Gastrocnemius medialis (tissue), 4 donors: ENCODE measurements at regions not wholly inside any gene's neighbourhood (a gene's known extent, or its start where the extent isn't known, plus 50 kb on each side); places are given as distances from the start of the nearest gene placed in this dataset.

Experiments used
- ATAC-seq, 2 donors: fragments of 150-250 bp; one replicate each; pipeline ENCODE4 v1.9.1; 2016
- DNase-seq, 2 donors: peaks; one replicate each; pipeline ENCODE4 v3.0.0-alpha.2; 2019
- H3K27ac ChIP-seq, 4 donors: fragments of 200-600 bp; sonication (generic); 1 replicate in 1 of 4; 2 replicates in 3 of 4; pipeline ENCODE4 v1.5.1; 2016 to 2018; ENCODE audit warnings: mild to moderate bottlenecking in 2 of 4, moderate library complexity in 1 of 4
- H3K27me3 ChIP-seq, 3 donors: fragments of 200-600 bp; sonication (generic) in 2 of 3; 1 replicate in 1 of 3; 2 replicates in 2 of 3; pipeline versions ENCODE4 v1.5.1 to v1.6.0; 2016 to 2019; ENCODE audit warnings: mild to moderate bottlenecking in 1 of 3, moderate library complexity in 1 of 3
- H3K36me3 ChIP-seq, 2 donors: fragments of 200-600 bp; sonication (generic) in 1 of 2; one replicate each; pipeline ENCODE4 v1.5.1; 2017 to 2018
- H3K4me1 ChIP-seq, 2 donors: fragments of 200-600 bp; sonication (generic) in 1 of 2; one replicate each; pipeline ENCODE4 v1.5.1; 2016 to 2017; ENCODE audit warnings: mild to moderate bottlenecking in 2 of 2
- H3K4me3 ChIP-seq, 4 donors: fragments of 200-600 bp; sonication (generic) in 3 of 4; 1 replicate in 1 of 4; 2 replicates in 3 of 4; pipeline ENCODE4 v1.5.1; 2016 to 2019; ENCODE audit warnings: mild to moderate bottlenecking in 2 of 4
- H3K9me3 ChIP-seq, 3 donors: fragments of 200-600 bp; sonication (generic) in 2 of 3; 1 replicate in 1 of 3; 2 replicates in 2 of 3; pipeline ENCODE4 v1.5.1; 2016 to 2019
- POLR2A ChIP-seq, 2 donors: fragments of 450-650 bp; IDR thresholded peaks; one replicate each; pipeline ENCODE4 v1.6.1; 2017; ENCODE audit warnings: antibody characterized with exemption in 2 of 2, mild to moderate bottlenecking in 2 of 2, moderate library complexity in 2 of 2
- in situ Hi-C, 4 donors: fragments of 200-750 bp; cut with MboI; loops; one replicate each; pipeline versions ENCODE4 v1.15.0 to v1.8.0; 2017; ENCODE audit warnings: low sequenced_read_pairs in 4 of 4
- intact Hi-C: fragments of 100-400 bp; cut with DNase I; formaldehyde crosslinking; loops from one replicate; pipeline ENCODE4 v1.15.1; 2023; ENCODE audit warnings: low total_unique reads
- TF ChIP-seq, protein P1 (sequence below), 5 experiments: fragments of 450-650 bp in 3 of 5; fragments of 200-600 bp in 2 of 5; sonication (generic) in 2 of 5; IDR thresholded peaks in 4 of 5; conservative IDR thresholded peaks in 1 of 5; 1 replicate in 4 of 5; 2 replicates in 1 of 5; pipeline ENCODE4 v1.5.1; 2016 to 2019; ENCODE audit warnings: antibody characterized with exemption in 5 of 5, mild to moderate bottlenecking in 3 of 5, moderate library complexity in 3 of 5

DNA sequence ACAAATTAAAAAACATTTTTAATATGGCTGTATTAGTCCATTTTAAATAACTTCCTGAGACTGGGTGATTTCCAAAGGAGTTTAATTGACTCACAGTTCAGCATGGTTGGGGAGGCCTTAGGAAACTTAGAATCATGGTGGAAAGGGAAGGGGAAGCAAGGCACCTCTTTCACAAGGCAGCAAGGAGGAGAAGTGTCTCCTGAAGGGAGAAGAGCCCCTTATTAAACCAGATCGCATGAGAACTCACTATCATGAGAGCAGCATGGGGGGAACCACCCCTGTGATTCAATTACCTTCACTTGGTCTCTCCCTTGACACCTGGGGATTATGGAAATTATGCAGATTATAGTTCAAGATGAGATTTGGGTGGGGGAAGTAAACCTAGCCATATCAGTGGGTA lies 488.6 kb downstream of the ETS1 start:
- no peaks in the 10 kb centered on the region for H3K9me3 ChIP-seq
- no peak overlapping the region for H3K4me3 ChIP-seq
- no peaks in the 10 kb centered on the region for H3K4me1 ChIP-seq
- H3K36me3 ChIP-seq = no peaks in the 10 kb centered on the region
- TF ChIP-seq, protein P1, sequence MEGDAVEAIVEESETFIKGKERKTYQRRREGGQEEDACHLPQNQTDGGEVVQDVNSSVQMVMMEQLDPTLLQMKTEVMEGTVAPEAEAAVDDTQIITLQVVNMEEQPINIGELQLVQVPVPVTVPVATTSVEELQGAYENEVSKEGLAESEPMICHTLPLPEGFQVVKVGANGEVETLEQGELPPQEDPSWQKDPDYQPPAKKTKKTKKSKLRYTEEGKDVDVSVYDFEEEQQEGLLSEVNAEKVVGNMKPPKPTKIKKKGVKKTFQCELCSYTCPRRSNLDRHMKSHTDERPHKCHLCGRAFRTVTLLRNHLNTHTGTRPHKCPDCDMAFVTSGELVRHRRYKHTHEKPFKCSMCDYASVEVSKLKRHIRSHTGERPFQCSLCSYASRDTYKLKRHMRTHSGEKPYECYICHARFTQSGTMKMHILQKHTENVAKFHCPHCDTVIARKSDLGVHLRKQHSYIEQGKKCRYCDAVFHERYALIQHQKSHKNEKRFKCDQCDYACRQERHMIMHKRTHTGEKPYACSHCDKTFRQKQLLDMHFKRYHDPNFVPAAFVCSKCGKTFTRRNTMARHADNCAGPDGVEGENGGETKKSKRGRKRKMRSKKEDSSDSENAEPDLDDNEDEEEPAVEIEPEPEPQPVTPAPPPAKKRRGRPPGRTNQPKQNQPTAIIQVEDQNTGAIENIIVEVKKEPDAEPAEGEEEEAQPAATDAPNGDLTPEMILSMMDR (IDR thresholded peaks at IDR 0.05 in 4 of 5, conservative IDR thresholded peaks at IDR 0.05 in 1 of 5) = no peak
- TF ChIP-seq POLR2A (IDR thresholded peaks at IDR 0.05) = no peak
- intact Hi-C loops (no loop called here), in situ Hi-C loops (no loop called here)
- no peak for ATAC-seq
- no peaks in the 10 kb centered on the region for H3K27me3 ChIP-seq
- no peak overlapping the region for H3K27ac ChIP-seq
- DNase-seq = no peak

DNA sequence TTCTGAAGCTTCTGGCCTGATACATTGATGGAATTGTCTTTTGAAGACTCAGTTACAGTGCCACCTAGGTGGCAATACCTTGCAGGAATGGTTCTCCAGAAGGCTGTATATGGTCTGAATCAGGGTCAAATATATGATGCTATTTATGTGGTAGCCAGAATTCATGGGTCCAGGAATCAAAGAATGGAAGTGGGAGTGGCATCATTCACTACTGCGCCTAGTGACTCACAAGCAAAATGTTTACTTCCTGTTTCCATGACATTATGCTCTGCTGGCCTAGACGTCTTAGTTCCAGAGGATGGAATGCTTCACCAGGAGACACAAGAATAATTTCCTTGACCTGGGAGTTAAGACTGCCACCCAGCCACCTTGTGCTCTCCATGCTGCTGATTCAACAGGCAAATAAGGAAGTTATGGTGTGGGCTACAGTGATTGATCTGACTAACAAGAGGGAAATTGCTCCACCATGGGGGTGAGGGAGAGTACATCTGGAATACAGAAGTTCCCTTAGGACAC lies 491.8 kb downstream of the ETS1 start:
- no peak for ATAC-seq
- Histone ChIP-seq H3K4me1 (no peaks in the 10 kb centered on the region), H3K4me3 (no peak overlapping the region), H3K27me3 (no peaks in the 10 kb centered on the region), H3K27ac (no peak overlapping the region), H3K36me3 (no peaks in the 10 kb centered on the region), H3K9me3 (no peaks in the 10 kb centered on the region)
- in situ Hi-C loops (no loop called here), intact Hi-C loops (no loop called here)
- no peak for TF ChIP-seq POLR2A (IDR thresholded peaks at IDR 0.05)
- TF ChIP-seq, protein P1 (IDR thresholded peaks at IDR 0.05 in 4 of 5, conservative IDR thresholded peaks at IDR 0.05 in 1 of 5) = no peak
- no peak for DNase-seq

DNA sequence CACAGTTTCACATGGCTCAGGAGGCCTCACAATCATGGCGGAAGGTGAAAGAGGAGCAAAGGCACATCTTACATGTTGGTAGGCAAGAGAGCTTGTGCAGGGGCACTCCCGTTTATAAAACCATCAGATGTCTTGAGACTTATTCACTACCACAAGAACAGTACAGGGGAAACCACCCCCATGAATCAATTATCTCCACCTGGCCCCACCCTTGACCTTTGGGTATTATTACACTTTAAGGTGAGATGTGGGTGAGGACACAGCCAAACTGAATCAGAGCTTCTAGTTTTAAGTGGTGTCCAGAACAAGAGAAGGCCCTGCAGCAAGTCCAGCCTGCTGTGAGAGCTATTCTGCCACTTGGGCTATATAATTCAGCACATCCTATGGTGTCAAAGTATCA lies 493.7 kb downstream of the ETS1 start:
- no peak for TF ChIP-seq POLR2A (IDR thresholded peaks at IDR 0.05)
- TF ChIP-seq, protein P1 (IDR thresholded peaks at IDR 0.05 in 4 of 5, conservative IDR thresholded peaks at IDR 0.05 in 1 of 5) = no peak
- in situ Hi-C loops (no loop called here), intact Hi-C loops (no loop called here)
- H3K4me1 ChIP-seq = no peaks in the 10 kb centered on the region
- no peak overlapping the region for H3K4me3 ChIP-seq
- H3K9me3 ChIP-seq = no peaks in the 10 kb centered on the region
- DNase-seq = no peak
- no peaks in the 10 kb centered on the region for H3K27me3 ChIP-seq
- no peaks in the 10 kb centered on the region for H3K36me3 ChIP-seq
- no peak overlapping the region for H3K27ac ChIP-seq
- no peak for ATAC-seq

DNA sequence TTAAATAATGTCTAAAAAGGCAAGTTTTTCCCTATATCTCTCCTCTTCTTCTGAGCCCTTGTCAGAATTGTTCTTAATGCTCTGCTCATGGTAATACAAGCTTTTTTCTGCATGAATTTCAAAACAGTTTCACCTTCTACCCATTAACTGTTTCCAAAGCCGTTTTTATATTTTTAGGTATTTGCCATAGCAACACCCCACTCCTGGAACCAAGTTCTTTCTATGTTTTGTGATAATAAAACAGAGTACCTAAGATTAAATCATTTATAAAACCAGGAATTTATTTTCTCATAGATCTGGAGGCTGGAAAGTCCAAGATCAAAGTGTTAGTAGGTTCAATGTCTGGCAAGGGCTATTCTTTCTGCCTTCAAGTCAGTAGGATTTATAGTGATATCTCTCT lies 497.4 kb downstream of the ETS1 start:
- H3K27ac ChIP-seq = no peak overlapping the region
- no peaks in the 10 kb centered on the region for H3K9me3 ChIP-seq
- H3K27me3 ChIP-seq = no peaks in the 10 kb centered on the region
- H3K36me3 ChIP-seq = no peaks in the 10 kb centered on the region
- no peak for DNase-seq
- H3K4me1 ChIP-seq = no peaks in the 10 kb centered on the region
- no peak for ATAC-seq
- intact Hi-C loops (no loop called here), in situ Hi-C loops (no loop called here)
- TF ChIP-seq POLR2A (IDR thresholded peaks at IDR 0.05) = no peak
- TF ChIP-seq, protein P1 (IDR thresholded peaks at IDR 0.05 in 4 of 5, conservative IDR thresholded peaks at IDR 0.05 in 1 of 5) = no peak
- H3K4me3 ChIP-seq = no peak overlapping the region

DNA sequence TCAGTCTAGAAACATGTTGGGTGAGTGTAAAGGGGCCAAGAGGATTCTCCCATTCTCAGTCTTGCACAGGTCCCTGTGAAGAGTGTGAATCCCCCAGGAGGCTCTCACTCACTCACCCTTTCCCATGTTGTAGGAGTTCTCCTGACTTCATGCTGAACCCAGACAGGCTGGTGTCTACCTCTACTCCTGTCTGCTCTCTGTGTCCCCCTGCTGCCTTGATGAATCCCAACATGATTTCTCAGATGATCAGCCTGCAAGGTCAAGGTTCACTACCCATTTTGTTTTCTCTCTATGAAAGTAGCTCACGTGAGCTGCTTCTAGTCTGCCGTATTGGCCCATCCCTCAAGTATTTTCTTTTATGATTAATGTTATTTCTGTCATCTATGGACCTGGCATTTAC lies 500.6 kb downstream of the ETS1 start:
- Histone ChIP-seq H3K4me3 (no peak overlapping the region), H3K27ac (no peak overlapping the region), H3K4me1 (no peaks in the 10 kb centered on the region), H3K36me3 (no peaks in the 10 kb centered on the region), H3K9me3 (no peaks in the 10 kb centered on the region), H3K27me3 (no peaks in the 10 kb centered on the region)
- ATAC-seq (no peak), DNase-seq (no peak)
- intact Hi-C loops (no loop called here), in situ Hi-C loops (no loop called here)
- TF ChIP-seq POLR2A (IDR thresholded peaks at IDR 0.05) = no peak
- TF ChIP-seq, protein P1 (IDR thresholded peaks at IDR 0.05 in 4 of 5, conservative IDR thresholded peaks at IDR 0.05 in 1 of 5) = no peak
